ENCODE measurements at regions not wholly inside any gene's neighbourhood (a gene's known extent, or its start where the extent isn't known, plus 50 kb on each side); places are given as distances from the start of the nearest gene placed in this dataset.

- H3K36me3 Mint-ChIP-seq: no peaks in the 10 kb centered on the region
- DNase-seq (ENCODE audit: low spot score): no peak
- H3K27me3 Mint-ChIP-seq (ENCODE audit: low read depth): no peaks in the 10 kb centered on the region
- H3K4me3 Mint-ChIP-seq: no peak overlapping the region
- H3K27ac Mint-ChIP-seq: no peak overlapping the region
- TF ChIP-seq ELF4 (CRISPR knock-in tag; IDR thresholded peaks at IDR 0.05; ENCODE audit: low read depth) (no peak), IRF1 (CRISPR knock-in tag; IDR thresholded peaks at IDR 0.05) (no peak), CDX4 (CRISPR knock-in tag; IDR thresholded peaks at IDR 0.05; ENCODE audit: borderline replicate concordance) (no peak), TP53 (CRISPR knock-in tag; IDR thresholded peaks at IDR 0.05) (no peak), ATF1 (CRISPR knock-in tag; IDR thresholded peaks at IDR 0.05) (no peak), SOX15 (CRISPR knock-in tag; IDR thresholded peaks at IDR 0.05) (no peak), ZSCAN18 (CRISPR knock-in tag; IDR thresholded peaks at IDR 0.05) (no peak), USF2 (CRISPR knock-in tag; IDR thresholded peaks at IDR 0.05) (no peak), MAX (CRISPR knock-in tag; IDR thresholded peaks at IDR 0.05) (no peak), ERG (CRISPR knock-in tag; IDR thresholded peaks at IDR 0.05) (no peak)
- POLR2A ChIA-PET: no interaction called here
- H3K9me3 Mint-ChIP-seq: no peaks in the 10 kb centered on the region
- no peak for ATAC-seq
- CTCF ChIA-PET: no interaction called here
- H3K4me1 Mint-ChIP-seq: peaks cover 43% of the 10 kb centered on the region
These were observed 129.3 kb upstream of the RGPD4 start for GRCh38 chr2:107697385-107697784.

DNA sequence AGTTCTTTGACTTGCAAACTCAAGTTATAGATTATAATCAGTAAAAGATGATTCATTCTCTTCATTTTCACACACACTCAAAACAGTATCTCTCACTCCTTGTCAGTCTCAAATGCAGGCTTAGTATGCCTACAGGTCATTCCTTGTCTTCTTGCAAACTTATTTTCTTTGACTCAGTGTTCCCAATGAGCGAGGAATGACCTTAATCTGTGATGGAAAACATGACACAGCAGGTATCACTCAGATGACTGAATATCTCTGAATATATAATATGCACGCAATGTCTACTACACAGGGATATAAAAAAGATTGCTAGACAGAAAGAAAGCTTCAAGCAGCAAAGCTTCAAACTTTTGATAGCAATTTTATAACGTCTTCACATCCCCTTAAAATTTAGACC, 127.8 kb upstream of the RGPD4 start:
- ChIA-PET CTCF (no interaction called here), POLR2A (interaction anchor here (0.5 kb wide), 1 partner anchor 26 kb away, joined by 3 read pairs; no protein-coding TSS in a partner anchor)
- TF ChIP-seq ZNF263 (CRISPR knock-in tag; IDR thresholded peaks at IDR 0.05; ENCODE audit: low read depth): no peak
- TF ChIP-seq NR3C1 (CRISPR knock-in tag; conservative IDR thresholded peaks at IDR 0.05; ENCODE audit: low read depth): no peak
- TF ChIP-seq GRHL2 (CRISPR knock-in tag; IDR thresholded peaks at IDR 0.05; ENCODE audit: insufficient replicate concordance, severe bottlenecking): no peak
- no peak for TF ChIP-seq MYBL2 (CRISPR knock-in tag; IDR thresholded peaks at IDR 0.05)
- no peak for TF ChIP-seq FOXP4 (CRISPR knock-in tag; IDR thresholded peaks at IDR 0.05)
- DNase-seq (ENCODE audit: low spot score): no peak
- no peak overlapping the region for H3K27ac Mint-ChIP-seq
- H3K27me3 Mint-ChIP-seq (ENCODE audit: low read depth): no peaks in the 10 kb centered on the region
- no peak overlapping the region for H3K4me3 Mint-ChIP-seq
- peaks cover 40% of the 10 kb centered on the region for H3K4me1 Mint-ChIP-seq
- H3K9me3 Mint-ChIP-seq: no peaks in the 10 kb centered on the region
- no peaks in the 10 kb centered on the region for H3K36me3 Mint-ChIP-seq
- no peak for ATAC-seq

- H3K4me1 Mint-ChIP-seq: peaks cover 40% of the 10 kb centered on the region
- no peak overlapping the region for H3K27ac Mint-ChIP-seq
- ATAC-seq: no peak
- H3K4me3 Mint-ChIP-seq: no peak overlapping the region
- H3K27me3 Mint-ChIP-seq (ENCODE audit: low read depth): no peaks in the 10 kb centered on the region
- DNase-seq (ENCODE audit: low spot score): no peak
- POLR2A ChIA-PET: no interaction called here
- H3K36me3 Mint-ChIP-seq: no peaks in the 10 kb centered on the region
- CTCF ChIA-PET: interaction anchor here (1.0 kb wide), 1 partner anchor 51 kb away, joined by 3 read pairs; no protein-coding TSS in a partner anchor
- no peaks in the 10 kb centered on the region for H3K9me3 Mint-ChIP-seq
- TF ChIP-seq ARID4B (CRISPR knock-in tag; IDR thresholded peaks at IDR 0.05; ENCODE audit: borderline replicate concordance) (no peak), CREB1 (CRISPR knock-in tag; IDR thresholded peaks at IDR 0.05) (no peak), ETV6 (CRISPR knock-in tag; IDR thresholded peaks at IDR 0.05) (no peak), TP53 (CRISPR knock-in tag; IDR thresholded peaks at IDR 0.05) (no peak), E2F5 (CRISPR knock-in tag; IDR thresholded peaks at IDR 0.05) (no peak), NR3C1 (CRISPR knock-in tag; conservative IDR thresholded peaks at IDR 0.05; ENCODE audit: low read depth) (no peak)
These were observed 126.6 kb upstream of the RGPD4 start for GRCh38 chr2:107700073-107700472.
